Endothelial cell (in vitro differentiated cells): ENCODE measurements at regions not wholly inside any gene's neighbourhood (a gene's known extent, or its start where the extent isn't known, plus 50 kb on each side); places are given as distances from the start of the nearest gene placed in this dataset.
"Not testable (repeated sequence)": the region's sequence is repeated elsewhere in the genome, so short reads cannot be mapped to it uniquely, and the experiment has no call there.

Experiments used
- DNase-seq: peaks from one replicate; pipeline ENCODE4 v3.0.0; 2021; ENCODE audit warnings: low spot score
- H3K27ac Mint-ChIP-seq: one replicate; pipeline ENCODE4 v1.8.0; 2021; ENCODE audit warnings: mixed read lengths, inconsistent platforms; ENCODE audit not compliant: unreplicated experiment
- H3K27me3 Mint-ChIP-seq: one replicate; pipeline ENCODE4 v1.8.0; 2021; ENCODE audit warnings: mild to moderate bottlenecking, moderate library complexity, mixed read lengths, inconsistent platforms; ENCODE audit not compliant: unreplicated experiment
- H3K36me3 Mint-ChIP-seq: one replicate; pipeline ENCODE4 v1.8.0; 2021; ENCODE audit warnings: mild to moderate bottlenecking, low read depth, mixed read lengths, inconsistent platforms; ENCODE audit not compliant: unreplicated experiment
- H3K4me1 Mint-ChIP-seq: one replicate; pipeline ENCODE4 v1.8.0; 2021; ENCODE audit warnings: mild to moderate bottlenecking, mixed read lengths, inconsistent platforms; ENCODE audit not compliant: unreplicated experiment
- H3K4me3 Mint-ChIP-seq: one replicate; pipeline ENCODE4 v1.8.0; 2021; ENCODE audit warnings: mild to moderate bottlenecking, mixed read lengths, inconsistent platforms; ENCODE audit not compliant: unreplicated experiment
- H3K9me3 Mint-ChIP-seq: one replicate; pipeline ENCODE4 v1.8.0; 2021; ENCODE audit warnings: mixed read lengths, inconsistent platforms; ENCODE audit not compliant: unreplicated experiment
- CTCF ChIP-seq: fragments of 200-600 bp; sonication (generic); IDR thresholded peaks from one replicate; pipeline ENCODE4 v1.5.0; 2021; ENCODE audit warnings: antibody characterized with exemption; ENCODE audit not compliant: unreplicated experiment

- Mint-ChIP-seq H3K4me1 (peaks cover 6% of the 10 kb centered on the region), H3K27ac (no peak overlapping the region), H3K27me3 (no peaks in the 10 kb centered on the region), H3K9me3 (no peaks in the 10 kb centered on the region), H3K36me3 (peaks cover 4% of the 10 kb centered on the region), H3K4me3 (no peak overlapping the region)
- no peak for TF ChIP-seq CTCF
- DNase-seq = no peak
These were observed 143.5 kb upstream of the HNRNPU start for GRCh38 chr1:245007852-245008251.

- Mint-ChIP-seq H3K9me3 (no peaks in the 10 kb centered on the region), H3K4me1 (peaks cover 8% of the 10 kb centered on the region), H3K4me3 (no peak overlapping the region), H3K27me3 (peaks cover 2% of the 10 kb centered on the region), H3K36me3 (no peaks in the 10 kb centered on the region), H3K27ac (no peak overlapping the region)
- no peak for TF ChIP-seq CTCF
- DNase-seq = no peak
These were observed 138.9 kb upstream of the HNRNPU start for GRCh38 chr1:245003246-245003645.

- no peak overlapping the region for H3K4me3 Mint-ChIP-seq
- peaks cover 2% of the 10 kb centered on the region for H3K27me3 Mint-ChIP-seq
- DNase-seq = no peak
- H3K36me3 Mint-ChIP-seq = peaks cover 4% of the 10 kb centered on the region
- H3K27ac Mint-ChIP-seq = no peak overlapping the region
- peaks cover 9% of the 10 kb centered on the region for H3K4me1 Mint-ChIP-seq
- no peaks in the 10 kb centered on the region for H3K9me3 Mint-ChIP-seq
- TF ChIP-seq CTCF = no peak
These were observed 136.9 kb upstream of the HNRNPU start for GRCh38 chr1:245001252-245001651.

DNA sequence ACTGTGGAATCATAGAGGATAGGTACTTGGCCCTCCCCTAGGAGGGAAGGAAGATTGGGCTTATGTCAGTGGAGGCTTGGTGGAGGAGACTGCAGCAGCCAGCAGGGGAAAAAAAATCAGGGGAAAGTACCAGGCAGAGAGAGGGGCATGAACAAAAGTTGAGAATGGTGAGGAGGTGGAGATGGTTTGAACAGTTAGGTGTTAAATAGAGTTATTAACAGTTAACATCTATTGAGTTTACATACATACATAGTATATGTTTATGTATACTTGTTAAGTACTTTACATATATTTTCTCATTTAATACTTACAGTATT is 136.5 kb upstream of the HNRNPU start:
- H3K27ac Mint-ChIP-seq = no peak overlapping the region
- no peak overlapping the region for H3K4me3 Mint-ChIP-seq
- H3K4me1 Mint-ChIP-seq = peaks cover 10% of the 10 kb centered on the region
- peaks cover 2% of the 10 kb centered on the region for H3K27me3 Mint-ChIP-seq
- no peak for DNase-seq
- TF ChIP-seq CTCF = no peak
- no peaks in the 10 kb centered on the region for H3K9me3 Mint-ChIP-seq
- H3K36me3 Mint-ChIP-seq = peaks cover 4% of the 10 kb centered on the region

- DNase-seq, H3K4me3 Mint-ChIP-seq, H3K9me3 Mint-ChIP-seq, H3K36me3 Mint-ChIP-seq, H3K27ac Mint-ChIP-seq, H3K27me3 Mint-ChIP-seq: not testable (repeated sequence)
- peaks cover 12% of the 10 kb centered on the region for H3K4me1 Mint-ChIP-seq
These were observed 135.3 kb upstream of the HNRNPU start for GRCh38 chr1:244999644-245000043.
